GM12878 (cell line): ENCODE measurements at regions not wholly inside any gene's neighbourhood (a gene's known extent, or its start where the extent isn't known, plus 50 kb on each side); places are given as distances from the start of the nearest gene placed in this dataset.

Experiments used
- ATAC-seq: fragments of 200-7000 bp; cut with Tn5 transposase; 3 replicates; pipeline ENCODE4 v1.9.1; 2020; ENCODE audit warnings: mild to moderate bottlenecking, moderate library complexity
- BruUV-seq: library from RNA; stranded (reverse); fragments of 400-500 nt; replicated peaks from 2 replicates; lab custom pipeline; 2021; lab: Mats Ljungman, UMichigan
- CTCF ChIA-PET: fragments of 300-600 bp; sonication (Branson Sonifier 250); formaldehyde crosslinking; extraction: SDS; loops from one replicate; lab custom pipeline; 2021; ENCODE audit warnings: inconsistent platforms; lab: Yijun Ruan, JAX
- POLR2A ChIA-PET: fragments of 350-600 bp; formaldehyde crosslinking; extraction: SDS; loops from one replicate; lab custom pipeline; 2021; ENCODE audit warnings: inconsistent platforms; lab: Charles Lee
- RAD21 ChIA-PET: fragments of 300-600 bp; sonication (Branson Sonifier 250); formaldehyde crosslinking; loops from one replicate; lab custom pipeline; 2023; ENCODE audit warnings: antibody characterized with exemption; ENCODE audit not compliant: unreplicated experiment; lab: Charles Lee
- SMC1A ChIA-PET: fragments of 300-600 bp; sonication (Branson Sonifier 250); formaldehyde crosslinking; loops from one replicate; lab custom pipeline; 2023; ENCODE audit not compliant: unreplicated experiment, uncharacterized antibody; lab: Charles Lee
- DNase-seq: peaks from one replicate; pipeline ENCODE4 v3.0.0-alpha.2; 2011; ENCODE audit warnings: low read depth, low spot score
- FAIRE-seq: peaks from 3 replicates; lab custom pipeline; 2011; peaks lifted over from hg19 to GRCh38; lab: Jason Lieb, UNC
- H2AFZ ChIP-seq: 2 replicates; pipeline ENCODE4 v1.6.0; 2011; ENCODE audit warnings: low read depth, low read length, control low read depth; ENCODE audit not compliant: control insufficient read depth
- H3K27ac ChIP-seq: 2 replicates; pipeline ENCODE4 v1.5.1; 2011; ENCODE audit warnings: control low read depth; ENCODE audit not compliant: control insufficient read depth, insufficient read depth
- H3K27me3 ChIP-seq, 2 experiments: replicated peaks in 1 of 2; 2 replicates each; pipeline versions ENCODE4 v1.6.0 to v1.6.1; 2011; ENCODE audit warnings: low read length in 1 of 2; ENCODE audit not compliant: control insufficient read depth in 2 of 2, insufficient read depth in 2 of 2
- H3K36me3 ChIP-seq, 2 experiments: 2 replicates each; pipeline ENCODE4 v1.5.1; 2011; ENCODE audit warnings: low read length in 1 of 2; ENCODE audit not compliant: control insufficient read depth in 2 of 2, insufficient read depth in 2 of 2
- H3K4me1 ChIP-seq: 2 replicates; pipeline ENCODE4 v1.6.1; 2011; ENCODE audit warnings: mild to moderate bottlenecking, low read length, moderate library complexity, mixed read lengths; ENCODE audit not compliant: control insufficient read depth, insufficient read depth
- H3K4me2 ChIP-seq: 2 replicates; pipeline ENCODE4 v1.6.0; 2011; ENCODE audit warnings: control low read depth; ENCODE audit not compliant: control insufficient read depth, insufficient read depth
- H3K4me3 ChIP-seq: fragments of 200-600 bp; sonication (generic); 2 replicates; pipeline ENCODE4 v1.5.1; 2016
- H3K79me2 ChIP-seq: 2 replicates; pipeline ENCODE4 v1.6.0; 2011; ENCODE audit warnings: low read length; ENCODE audit not compliant: control insufficient read depth, insufficient read depth
- H3K9ac ChIP-seq: 2 replicates; pipeline ENCODE4 v1.8.0; 2011; ENCODE audit warnings: low read length, control low read depth, mixed read lengths; ENCODE audit not compliant: control insufficient read depth, insufficient read depth
- H3K9me3 ChIP-seq: replicated peaks from 3 replicates; pipeline ENCODE4 v1.5.1; 2011; ENCODE audit warnings: mild to moderate bottlenecking, low read length; ENCODE audit not compliant: control insufficient read depth, insufficient read depth
- H4K20me1 ChIP-seq: 2 replicates; pipeline ENCODE4 v1.6.0; 2011; ENCODE audit not compliant: control insufficient read depth, insufficient read depth
- ATF2 ChIP-seq: IDR thresholded peaks from 2 replicates; pipeline ENCODE4 v1.6.1; 2012; ENCODE audit warnings: low read length, inconsistent platforms
- BACH1 ChIP-seq: fragments of 450-650 bp; IDR thresholded peaks from 2 replicates; pipeline ENCODE4 v1.6.1; 2017; ENCODE audit warnings: mild to moderate bottlenecking, borderline replicate concordance
- CBX5 ChIP-seq: sonication (generic); IDR thresholded peaks from 2 replicates; pipeline ENCODE4 v1.6.1; 2016; ENCODE audit warnings: low read depth, moderate library complexity, mild to moderate bottlenecking, inconsistent platforms
- CTCF ChIP-seq, 3 experiments: IDR thresholded peaks in 2 of 3; conservative IDR thresholded peaks in 1 of 3; 2 replicates each; pipeline ENCODE4 v1.5.1; 2011; ENCODE audit warnings: low read depth in 3 of 3, low read length in 3 of 3, mild to moderate bottlenecking in 3 of 3, control low read depth in 2 of 3, moderate library complexity in 2 of 3, inconsistent platforms in 1 of 3, mixed read lengths in 1 of 3; ENCODE audit not compliant: control insufficient read depth in 2 of 3, insufficient read depth in 1 of 3; ENCODE audit errors: extremely low read depth in 1 of 3
- EGR1 ChIP-seq, 2 experiments: IDR thresholded peaks; 1 replicate in 1 of 2; 2 replicates in 1 of 2; pipeline ENCODE4 v1.6.1; 2011 to 2012; ENCODE audit warnings: low read depth in 2 of 2, low read length in 2 of 2, borderline replicate concordance in 1 of 2, mild to moderate bottlenecking in 1 of 2, moderate library complexity in 1 of 2
- FOXM1 ChIP-seq: IDR thresholded peaks from 2 replicates; pipeline ENCODE4 v1.6.1; 2012; ENCODE audit warnings: low read depth, mild to moderate bottlenecking, inconsistent platforms, low read length, moderate library complexity
- IKZF1 ChIP-seq: fragments of 450-650 bp; conservative IDR thresholded peaks from 2 replicates; pipeline ENCODE4 v1.6.1; 2017; ENCODE audit warnings: antibody characterized with exemption, mild to moderate bottlenecking
- JUNB ChIP-seq: IDR thresholded peaks from 2 replicates; pipeline ENCODE4 v1.6.1; 2016; ENCODE audit warnings: antibody characterized with exemption, mild to moderate bottlenecking
- MLLT1 ChIP-seq: fragments of 450-650 bp; IDR thresholded peaks from 2 replicates; pipeline ENCODE4 v1.6.1; 2016; ENCODE audit warnings: mild to moderate bottlenecking
- MYB ChIP-seq: fragments of 150-350 bp; IDR thresholded peaks from 2 replicates; pipeline ENCODE4 v1.6.1; 2014; ENCODE audit warnings: mild to moderate bottlenecking, low read depth, low read length, borderline replicate concordance
- POLR2AphosphoS2 ChIP-seq: IDR thresholded peaks from 2 replicates; pipeline ENCODE4 v1.6.1; 2011; ENCODE audit warnings: low read depth, mild to moderate bottlenecking, low read length, improper control_type of control experiment, moderate library complexity
- SPI1 ChIP-seq: IDR thresholded peaks from 2 replicates; pipeline ENCODE4 v1.6.1; 2011; ENCODE audit warnings: low read depth, mild to moderate bottlenecking, low read length, moderate library complexity, borderline replicate concordance; ENCODE audit not compliant: insufficient read depth
- ZBTB11 ChIP-seq: fragments of 450-650 bp; formaldehyde crosslinking; IDR thresholded peaks from 2 replicates; pipeline ENCODE4 v1.5.0; 2022; ENCODE audit warnings: mild to moderate bottlenecking, missing genetic modification characterization
- WGBS: methylation state at CpG from one replicate; pipeline ENCODE4 v1.1.6; 2016; ENCODE audit warnings: low lambda C conversion rate; ENCODE audit not compliant: insufficient replicate concordance, insufficient coverage; ENCODE audit errors: missing lambda C conversion rate; 5-methylcytosine and 5-hydroxymethylcytosine counted together
- in situ Hi-C: fragments of 300-500 bp; cut with MboI; formaldehyde crosslinking; loops from 9 replicates; pipeline ENCODE4 v1.14.3; 2018; ENCODE audit warnings: mixed read lengths
- intact Hi-C: fragments of 100-400 bp; cut with micrococcal nuclease; formaldehyde crosslinking; loops from one replicate; pipeline ENCODE4 v1.14.2; 2022; ENCODE audit not compliant: unreplicated experiment

- TF ChIP-seq ZBTB11 (CRISPR knock-in tag): no peak
These were observed 115.0 kb upstream of the EGLN3 start (continued) for GRCh38 chr14:34065690-34066391.

GRCh38 chr14:34065236-34065635 is 114.4 kb upstream of the EGLN3 start:
- Histone ChIP-seq H3K9ac (no peak overlapping the region), H3K27ac (no peak overlapping the region), H3K79me2 (no peaks in the 10 kb centered on the region), H3K4me3 (no peak overlapping the region), H3K36me3 (no peaks in the 10 kb centered on the region), H3K27me3 (no peaks in the 10 kb centered on the region), H2AFZ (no peak overlapping the region), H3K4me1 (peaks cover 6% of the 10 kb centered on the region; the same call in 1 of the 2 replicates), H3K9me3 (no peaks in the 10 kb centered on the region; the same call in 2 of the 3 replicates), H3K4me2 (no peak overlapping the region), H4K20me1 (no peaks in the 10 kb centered on the region)
- CTCF ChIA-PET: no interaction called here
- SMC1A ChIA-PET: interaction anchor here (1.0 kb wide), 1 partner anchor 9 kb away, joined by 3 read pairs; no protein-coding TSS in a partner anchor
- POLR2A ChIA-PET: no interaction called here
- no TSS peak for BruUV-seq
- intact Hi-C loops (no loop called here), in situ Hi-C loops (no loop called here)
- FAIRE-seq: no peak
- no peak for DNase-seq
- 38% methylated on average over 4 of the region's 4 CpGs for WGBS
- ATAC-seq: no peak
- RAD21 ChIA-PET: no interaction called here
- TF ChIP-seq MYB: no peak
- no peak for TF ChIP-seq CBX5
- no peak for TF ChIP-seq BACH1
- TF ChIP-seq CTCF (IDR thresholded peaks at IDR 0.05 in 2 of 3, conservative IDR thresholded peaks at IDR 0.05 in 1 of 3; ENCODE audit: control insufficient read depth in 2 of 3, extremely low read depth in 1 of 3, insufficient read depth in 1 of 3, low read depth in 3 of 3, low read length in 3 of 3): no peak
- no peak for TF ChIP-seq ATF2
- no peak for TF ChIP-seq IKZF1
- TF ChIP-seq FOXM1: no peak
- no peak for TF ChIP-seq JUNB
- TF ChIP-seq EGR1 (IDR thresholded peaks at IDR 0.05; ENCODE audit: borderline replicate concordance in 1 of 2, low read depth in 2 of 2, low read length in 2 of 2): no peak
- no peak for TF ChIP-seq POLR2AphosphoS2
- TF ChIP-seq SPI1: no peak
- no peak for TF ChIP-seq MLLT1
